RWPE2 (cell line): ENCODE measurements at regions not wholly inside any gene's neighbourhood (a gene's known extent, or its start where the extent isn't known, plus 50 kb on each side); places are given as distances from the start of the nearest gene placed in this dataset.

ENCODE experiments used
- ATAC-seq: fragments of 200-7000 bp; cut with Tn5 transposase; 3 replicates; pipeline ENCODE4 v1.9.1; 2021; ENCODE audit warnings: low read depth
- DNase-seq: peaks from one replicate; pipeline ENCODE4 v3.0.0-alpha.2; 2020; ENCODE audit warnings: low spot score
- H3K27ac ChIP-seq: fragments of 450-650 bp; 2 replicates; pipeline ENCODE4 v1.5.1; 2017; ENCODE audit warnings: mild to moderate bottlenecking; ENCODE audit not compliant: poor library complexity, severe bottlenecking
- H3K27me3 ChIP-seq: fragments of 250-450 bp; sonication (Bioruptor Pico); 2 replicates; pipeline ENCODE4 v1.5.1; 2021; ENCODE audit warnings: mild to moderate bottlenecking, moderate library complexity; ENCODE audit not compliant: insufficient read depth, poor library complexity, severe bottlenecking
- H3K36me3 ChIP-seq: fragments of 250-450 bp; sonication (Bioruptor Pico); 2 replicates; pipeline ENCODE4 v1.5.1; 2020; ENCODE audit warnings: low read depth, mild to moderate bottlenecking, moderate library complexity
- H3K4me1 ChIP-seq: fragments of 250-450 bp; sonication (Bioruptor Pico); 2 replicates; pipeline ENCODE4 v1.5.1; 2021; ENCODE audit warnings: mild to moderate bottlenecking, moderate library complexity; ENCODE audit not compliant: insufficient read depth, poor library complexity, severe bottlenecking
- H3K4me3 ChIP-seq: fragments of 250-450 bp; sonication (Bioruptor Pico); 2 replicates; pipeline ENCODE4 v1.5.1; 2021; ENCODE audit warnings: mild to moderate bottlenecking, moderate library complexity; ENCODE audit not compliant: severe bottlenecking
- H3K9me3 ChIP-seq: fragments of 250-450 bp; sonication (Bioruptor Pico); 2 replicates; pipeline ENCODE4 v1.5.1; 2021; ENCODE audit warnings: mild to moderate bottlenecking, moderate library complexity; ENCODE audit not compliant: severe bottlenecking
- CTCF ChIP-seq: fragments of 450-650 bp; IDR thresholded peaks from one replicate; pipeline ENCODE4 v1.5.1; 2017; ENCODE audit warnings: mild to moderate bottlenecking, moderate library complexity; ENCODE audit not compliant: poor library complexity, severe bottlenecking

DNA sequence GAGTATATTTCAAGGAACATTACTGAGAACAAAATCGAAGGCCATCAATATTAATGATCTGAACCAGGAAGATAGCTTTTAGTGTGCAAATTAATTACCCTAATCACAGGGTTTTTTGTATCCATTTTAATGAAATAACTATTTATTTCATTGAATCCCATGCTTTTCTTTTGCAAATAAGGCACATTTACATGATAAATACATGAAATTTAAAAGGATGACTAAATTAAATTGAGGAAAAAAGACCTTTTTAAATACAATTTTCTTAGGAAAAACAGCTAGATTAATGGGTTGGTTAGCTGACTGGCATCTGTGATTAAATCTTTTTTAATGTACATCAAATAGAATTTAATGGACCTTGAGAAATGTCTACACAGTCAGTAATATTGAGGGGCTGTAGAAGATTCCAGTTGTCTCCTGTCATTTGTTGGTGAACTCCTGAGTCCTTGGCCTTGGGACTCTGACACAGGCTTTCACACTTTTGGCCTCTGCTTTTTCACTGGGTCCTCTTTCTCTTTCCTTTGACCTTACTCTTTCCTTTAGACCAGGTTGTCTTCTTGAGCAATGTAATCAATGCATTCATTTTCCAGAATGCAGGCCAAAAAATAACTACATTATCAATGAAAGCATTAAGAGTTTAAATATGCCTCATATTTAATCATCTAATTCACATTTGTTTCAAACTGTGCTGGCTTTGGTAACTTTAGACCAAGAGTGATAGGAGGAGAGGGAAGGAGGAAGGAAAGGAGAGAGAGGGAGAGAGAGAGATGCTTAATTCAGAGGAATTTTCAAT lies 511.5 kb downstream of the ZNF608 start:
- Histone ChIP-seq H3K36me3 (no peaks in the 10 kb centered on the region), H3K4me1 (no peaks in the 10 kb centered on the region), H3K4me3 (no peak overlapping the region), H3K27ac (no peak overlapping the region), H3K9me3 (peaks cover 2% of the 10 kb centered on the region), H3K27me3 (peaks cover 3% of the 10 kb centered on the region)
- DNase-seq (no peak), ATAC-seq (no peak)
- no peak for TF ChIP-seq CTCF

DNA sequence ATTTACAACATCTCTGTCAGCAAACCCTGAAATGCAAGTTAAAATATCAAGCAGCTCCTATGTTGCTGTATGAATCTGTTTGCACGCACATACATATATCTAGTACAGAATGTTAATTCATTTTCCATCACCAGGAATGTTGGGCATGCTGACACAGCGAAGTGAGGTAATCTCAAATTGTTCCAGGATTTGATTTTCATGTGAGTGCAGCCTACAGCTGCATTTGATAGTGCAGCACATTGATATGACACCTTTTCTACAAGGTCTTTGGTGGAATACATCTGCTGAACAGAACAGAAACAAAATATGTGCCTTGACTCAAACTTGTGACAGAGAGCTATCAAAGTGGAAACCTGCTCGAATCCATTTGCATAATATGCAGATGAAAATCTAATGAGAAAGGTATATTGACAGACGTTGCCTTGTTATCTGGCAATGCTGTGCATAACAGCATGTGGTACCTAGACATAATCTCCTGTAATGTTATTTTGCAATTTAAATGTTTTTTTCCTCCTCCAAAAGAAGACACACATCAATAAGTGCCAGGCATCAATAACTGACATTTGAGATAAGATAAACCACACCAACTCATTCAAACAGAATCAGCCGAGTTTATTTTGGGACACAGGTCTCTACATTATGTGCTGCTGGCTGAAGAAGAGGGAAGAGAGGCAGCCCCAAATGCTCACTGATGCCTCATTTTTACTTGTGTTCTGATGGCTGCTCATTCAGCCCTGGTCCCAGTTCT lies 512.2 kb downstream of the ZNF608 start:
- Histone ChIP-seq H3K4me1 (no peaks in the 10 kb centered on the region), H3K4me3 (no peak overlapping the region), H3K9me3 (no peaks in the 10 kb centered on the region), H3K27ac (no peak overlapping the region), H3K27me3 (peaks cover 3% of the 10 kb centered on the region), H3K36me3 (no peaks in the 10 kb centered on the region)
- DNase-seq = no peak
- no peak for ATAC-seq
- TF ChIP-seq CTCF = no peak

GRCh38 chr5:124232515-124232914 lies 513.9 kb downstream of the ZNF608 start:
- H3K36me3 ChIP-seq = no peaks in the 10 kb centered on the region
- TF ChIP-seq CTCF = no peak
- peaks cover 3% of the 10 kb centered on the region for H3K27me3 ChIP-seq
- ATAC-seq (no peak), DNase-seq (no peak)
- H3K27ac ChIP-seq = no peak overlapping the region
- no peaks in the 10 kb centered on the region for H3K9me3 ChIP-seq
- no peak overlapping the region for H3K4me3 ChIP-seq
- H3K4me1 ChIP-seq = no peaks in the 10 kb centered on the region

DNA sequence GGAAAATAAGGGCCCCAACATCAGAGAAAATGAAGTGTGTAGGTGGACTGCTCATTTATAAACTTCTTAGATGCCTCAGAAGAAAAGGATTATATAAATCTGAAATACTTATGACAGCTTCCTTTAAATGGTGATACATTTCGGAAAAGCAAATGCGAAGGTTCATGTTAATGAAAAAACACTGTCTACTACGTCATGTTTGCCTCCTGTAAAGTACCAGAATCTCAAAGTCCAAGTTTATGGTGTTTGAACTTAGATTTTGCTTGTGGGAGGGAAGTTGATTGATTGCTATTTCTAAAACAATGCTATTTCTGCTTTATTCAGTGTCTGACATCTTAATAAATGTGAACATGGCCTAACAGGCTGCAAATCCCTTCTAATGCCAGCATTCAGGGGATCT lies 514.6 kb downstream of the ZNF608 start:
- DNase-seq = no peak
- no peaks in the 10 kb centered on the region for H3K9me3 ChIP-seq
- peaks cover 3% of the 10 kb centered on the region for H3K27me3 ChIP-seq
- no peak for TF ChIP-seq CTCF
- H3K36me3 ChIP-seq = no peaks in the 10 kb centered on the region
- no peak for ATAC-seq
- no peaks in the 10 kb centered on the region for H3K4me1 ChIP-seq
- H3K27ac ChIP-seq = no peak overlapping the region
- no peak overlapping the region for H3K4me3 ChIP-seq

GRCh38 chr5:124231230-124231629 lies 515.2 kb downstream of the ZNF608 start:
- H3K4me1 ChIP-seq = no peaks in the 10 kb centered on the region
- no peak for DNase-seq
- no peak overlapping the region for H3K4me3 ChIP-seq
- no peak for ATAC-seq
- H3K27ac ChIP-seq = no peak overlapping the region
- no peaks in the 10 kb centered on the region for H3K36me3 ChIP-seq
- peaks cover 3% of the 10 kb centered on the region for H3K27me3 ChIP-seq
- no peak for TF ChIP-seq CTCF
- H3K9me3 ChIP-seq = no peaks in the 10 kb centered on the region
